HG02943 (cell line): ENCODE measurements at regions not wholly inside any gene's neighbourhood (a gene's known extent, or its start where the extent isn't known, plus 50 kb on each side); places are given as distances from the start of the nearest gene placed in this dataset.
A peak's percentile ranks its signal among the peaks of the same experiment; 100 is the strongest.

Experiments used
- ATAC-seq: cut with Tn5 transposase; IDR thresholded peaks from one replicate; pipeline ENCODE4 v1.9.1; 2021; ENCODE audit warnings: mild to moderate bottlenecking, low read depth, moderate library complexity; ENCODE audit not compliant: unreplicated experiment

DNA sequence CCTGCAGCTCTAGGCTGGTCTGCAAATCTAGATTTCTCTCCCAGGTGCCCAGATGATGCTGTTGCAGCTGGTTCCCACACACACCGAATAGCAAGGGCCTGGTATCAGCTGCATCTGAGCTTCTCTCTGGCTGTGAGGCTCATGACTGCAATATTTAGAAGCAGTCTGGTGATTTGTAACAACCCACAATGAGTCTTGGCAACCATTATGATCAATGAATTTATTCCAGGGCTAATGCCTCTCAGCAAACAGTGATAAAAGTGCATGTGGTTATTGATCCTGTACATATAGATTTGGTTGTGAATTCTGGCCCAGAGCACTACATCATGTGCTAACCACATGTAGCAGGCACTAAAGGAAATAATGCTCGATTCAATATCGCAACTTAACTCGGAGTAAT is 114.3 kb downstream of the ASCL4 start:
- ATAC-seq, result no peak

DNA sequence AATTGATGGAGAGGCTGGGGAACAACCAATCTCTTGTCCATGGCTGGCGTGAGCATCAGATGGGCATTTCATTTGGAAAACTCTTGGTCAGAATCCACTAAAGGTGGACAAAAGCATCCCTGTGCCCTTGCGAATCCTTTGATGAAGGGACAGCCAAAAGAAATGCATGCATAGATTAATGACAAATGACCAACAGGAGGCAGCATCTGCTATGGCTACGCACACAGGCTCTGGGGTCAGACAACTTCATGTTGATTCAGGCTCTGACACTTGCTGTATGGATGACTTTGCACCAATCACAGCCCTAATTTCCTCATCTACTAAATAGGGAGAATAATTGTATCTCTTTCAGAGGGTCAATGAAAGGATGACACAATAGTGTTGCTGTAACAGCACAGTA is 117.5 kb downstream of the ASCL4 start:
- no peak for ATAC-seq

- no peak for ATAC-seq
Measured at GRCh38 chr12:107894589-107894988, 120.1 kb downstream of the ASCL4 start.

DNA sequence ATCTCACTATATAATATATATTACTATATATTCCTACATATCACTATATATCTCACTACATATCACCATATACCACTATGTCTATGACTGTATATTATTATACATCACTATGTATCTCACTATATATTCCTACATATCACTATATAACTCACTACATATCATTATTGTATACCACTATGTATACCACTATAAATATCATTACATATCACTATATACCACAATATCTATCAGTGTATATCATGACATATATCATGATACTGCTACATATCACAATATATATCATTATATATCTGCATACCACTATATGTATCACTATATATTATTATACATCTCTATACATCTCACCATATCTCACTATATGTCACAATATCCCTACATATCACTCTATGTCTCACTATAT is 121.5 kb downstream of the ASCL4 start:
- ATAC-seq, result no peak

GRCh38 chr12:107900588-107900987 is 126.1 kb downstream of the ASCL4 start:
- ATAC-seq, result no peak

GRCh38 chr12:107903341-107904061 is 129.0 kb downstream of the ASCL4 start:
- peak; percentile 98 for ATAC-seq

GRCh38 chr12:107906707-107907106 is 132.2 kb downstream of the ASCL4 start:
- ATAC-seq, result no peak

DNA sequence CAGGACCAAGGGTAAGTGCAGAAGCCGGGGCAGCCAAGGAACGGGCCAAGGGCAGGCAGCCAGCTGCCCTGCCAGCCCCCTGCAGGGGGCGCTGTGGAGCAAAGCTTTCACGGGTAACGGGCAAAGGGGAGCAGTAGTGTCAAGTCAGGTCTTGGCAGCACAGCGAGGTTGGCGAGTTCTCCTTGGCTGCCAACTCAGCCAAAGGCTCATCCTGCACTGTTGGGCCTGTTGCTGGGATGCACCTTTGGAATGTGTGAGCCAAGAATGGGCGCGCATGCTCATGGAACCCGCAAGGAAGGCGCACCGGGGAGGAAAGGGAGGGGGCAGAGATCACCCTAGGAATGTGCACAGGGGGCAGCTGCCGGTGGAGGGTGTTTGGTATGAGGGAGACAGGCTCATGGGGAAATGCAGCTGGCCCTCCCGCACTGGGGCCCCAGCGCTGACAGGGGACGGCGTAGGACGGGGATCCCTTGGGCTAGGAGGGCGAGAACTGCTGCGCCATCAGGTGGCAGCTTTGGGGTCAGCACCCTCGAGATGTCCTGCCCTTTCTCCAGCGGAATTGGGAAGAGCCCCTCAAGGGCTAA is 138.0 kb downstream of the ASCL4 start:
- no peak for ATAC-seq

DNA sequence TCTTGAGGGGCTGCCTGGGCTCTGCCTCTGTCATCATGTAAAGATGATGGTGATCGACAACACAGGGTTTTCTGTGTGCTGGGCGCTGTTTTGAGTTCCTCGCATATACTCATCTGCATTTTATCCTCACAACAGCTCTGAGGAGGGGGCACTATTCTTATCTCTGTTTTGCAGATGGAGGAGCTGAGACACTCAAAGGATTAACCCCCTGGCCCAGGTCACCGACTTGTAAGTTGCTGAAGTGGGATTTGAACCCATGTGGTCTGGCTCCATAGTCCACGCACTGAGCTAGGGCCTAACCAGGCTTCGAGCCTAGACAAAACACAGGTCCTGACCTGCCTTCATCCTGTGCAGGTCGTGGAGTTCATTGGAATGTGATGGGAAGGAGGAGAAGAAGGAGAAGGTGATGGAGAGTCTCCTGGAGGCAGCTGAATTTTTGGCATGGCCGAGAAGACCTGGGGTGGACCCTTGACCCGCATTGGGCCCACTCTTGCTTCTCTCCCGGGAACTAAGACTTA is 140.0 kb downstream of the ASCL4 start:
- ATAC-seq, result no peak

- ATAC-seq, result no peak
Measured at GRCh38 chr12:107917912-107918800, 143.7 kb downstream of the ASCL4 start.

GRCh38 chr12:107921062-107921461 is 146.6 kb downstream of the ASCL4 start:
- no peak for ATAC-seq

DNA sequence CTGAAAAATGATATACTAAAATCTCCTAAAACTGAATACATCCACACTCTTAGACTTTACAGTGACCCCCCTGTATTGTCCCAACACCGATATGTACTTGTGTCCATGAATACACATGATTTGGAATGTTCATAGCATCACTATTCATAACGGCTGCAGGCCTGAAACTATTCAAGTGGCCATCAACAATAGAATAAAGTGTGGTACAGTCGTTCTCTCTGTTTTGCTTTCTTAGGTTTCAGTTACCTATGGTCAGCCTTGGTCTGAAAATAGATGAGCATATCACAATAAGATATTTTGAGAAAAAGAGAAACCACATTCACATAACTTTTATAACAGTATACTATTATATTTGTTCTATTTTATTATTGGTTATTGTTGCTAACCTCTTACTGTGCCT is 150.6 kb downstream of the ASCL4 start:
- no peak for ATAC-seq

- no peak for ATAC-seq
Measured at GRCh38 chr12:107929436-107929835, 154.9 kb downstream of the ASCL4 start.

DNA sequence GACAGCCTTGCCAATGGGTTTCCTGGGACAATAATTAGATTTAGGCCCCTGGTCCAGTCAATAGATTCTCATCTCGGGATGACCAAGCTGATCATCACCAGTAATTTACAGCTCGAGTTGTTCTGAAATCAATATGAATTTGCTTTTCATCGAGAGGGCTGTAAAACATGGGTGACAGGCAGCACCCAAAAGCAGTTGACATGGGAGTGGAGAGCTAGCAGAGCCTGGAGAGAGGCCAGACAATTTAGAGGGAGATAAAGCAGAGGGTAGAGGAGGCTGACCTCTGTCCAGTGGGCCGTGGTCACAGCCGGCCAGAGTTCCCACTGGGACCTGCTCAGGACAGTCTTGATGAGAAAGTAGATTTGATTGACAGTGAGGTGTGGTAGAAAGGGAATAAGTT is 157.3 kb downstream of the ASCL4 start:
- no peak for ATAC-seq

DNA sequence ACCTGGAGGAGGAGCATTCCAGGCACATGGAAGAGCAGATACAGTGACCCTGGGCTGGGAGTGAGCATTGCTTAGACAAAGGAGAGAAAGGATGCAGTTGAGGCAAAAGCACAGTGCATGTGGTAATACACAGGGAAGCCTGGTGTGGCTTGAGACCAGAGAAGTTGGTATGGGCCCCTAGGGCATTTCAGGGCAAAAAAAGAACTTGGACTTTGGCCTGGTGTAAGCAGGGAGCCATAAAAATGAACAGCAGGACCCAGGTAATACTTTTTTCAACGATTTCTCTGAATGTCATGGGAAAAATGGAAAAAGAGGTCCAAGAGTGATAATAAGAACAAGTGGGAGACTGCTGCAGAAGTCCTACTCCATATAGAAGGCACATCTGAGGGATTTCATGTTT is 163.9 kb downstream of the ASCL4 start:
- no peak for ATAC-seq

DNA sequence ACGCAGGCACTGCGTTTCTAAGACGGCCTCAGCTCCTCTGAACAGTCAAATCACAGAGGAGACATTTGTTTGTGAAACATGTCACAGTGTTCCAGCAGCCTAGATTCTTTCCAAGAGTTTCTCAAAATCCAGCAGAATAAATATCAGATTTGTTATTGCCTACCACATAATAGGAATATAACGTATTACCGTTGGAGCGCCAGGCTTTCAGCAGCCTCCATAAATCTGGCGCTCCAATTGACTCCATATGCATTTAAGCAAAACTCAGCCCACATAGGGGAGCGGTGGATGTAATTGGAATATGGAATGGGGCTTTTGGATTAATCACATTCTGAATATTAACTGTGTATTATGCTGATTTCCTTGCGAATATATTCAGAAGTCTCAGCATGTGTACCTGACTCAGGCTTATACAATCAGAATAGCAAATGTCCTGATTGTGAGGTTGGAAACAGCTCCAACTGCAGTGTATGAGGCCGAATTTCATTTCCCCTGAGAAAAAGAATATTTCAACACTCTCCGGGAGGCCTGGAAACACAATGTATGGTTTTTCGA is 174.0 kb downstream of the ASCL4 start:
- ATAC-seq, result no peak

- no peak for ATAC-seq
Measured at GRCh38 chr12:107951024-107951423, 176.5 kb downstream of the ASCL4 start.

DNA sequence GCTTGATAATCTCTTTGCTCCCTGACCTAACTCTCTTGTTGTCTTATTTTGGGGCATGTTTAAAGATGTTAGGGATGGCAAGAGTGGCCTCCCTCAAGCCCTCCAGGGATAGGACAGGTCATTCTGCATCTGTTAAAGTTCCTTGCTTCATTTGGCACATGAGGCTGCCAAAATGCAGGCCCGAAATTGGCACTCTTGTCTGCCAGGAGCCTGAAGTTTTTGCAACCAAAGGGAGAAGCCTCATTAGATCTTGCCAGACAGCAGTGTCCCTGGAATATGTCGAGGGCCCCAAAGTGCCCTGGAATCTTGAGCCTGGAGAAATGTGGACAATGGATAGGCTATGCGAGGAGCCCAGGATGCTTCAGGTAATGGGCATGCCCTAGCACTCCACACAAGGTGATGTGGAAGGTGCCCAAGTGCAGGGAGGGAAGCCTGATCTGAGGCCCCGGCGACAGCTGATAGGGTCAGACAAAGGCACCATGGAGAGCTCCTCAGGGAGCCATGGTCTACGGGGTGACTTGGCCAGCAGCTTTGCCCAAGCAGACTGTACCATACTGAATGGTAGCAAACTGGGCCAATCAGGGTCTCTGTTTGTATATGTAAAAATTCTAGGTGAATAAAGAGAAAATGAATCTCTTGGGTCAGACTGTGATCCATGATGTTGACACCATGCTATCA is 173.0 kb upstream of the WSCD2 start:
- no peak for ATAC-seq

GRCh38 chr12:107957459-107957858 is 171.6 kb upstream of the WSCD2 start:
- ATAC-seq, result no peak

DNA sequence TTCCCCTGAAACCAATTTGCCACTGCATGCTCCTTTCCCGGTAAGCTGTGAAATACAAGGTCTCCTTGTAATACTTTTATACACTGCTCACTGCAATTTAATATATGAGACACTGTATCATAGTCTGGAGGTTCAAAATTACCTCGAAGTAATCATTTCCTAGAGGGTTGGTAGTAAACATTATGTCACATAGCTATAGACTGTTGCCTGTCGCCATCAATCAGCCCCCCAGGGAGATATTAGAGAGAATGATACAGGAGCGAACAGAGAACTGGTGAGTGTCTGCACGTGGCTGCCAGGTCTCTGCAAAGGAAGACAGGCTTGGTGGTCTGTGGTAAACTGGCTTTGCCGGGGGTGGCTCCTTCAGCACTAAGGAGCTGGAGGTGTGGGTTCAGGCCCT is 165.5 kb upstream of the WSCD2 start:
- ATAC-seq, result no peak
